GM19351 (cell line): ENCODE measurements at regions not wholly inside any gene's neighbourhood (a gene's known extent, or its start where the extent isn't known, plus 50 kb on each side); places are given as distances from the start of the nearest gene placed in this dataset.

Experiments
- ATAC-seq: cut with Tn5 transposase; IDR thresholded peaks from one replicate; pipeline ENCODE4 v1.9.1; 2021; ENCODE audit warnings: mild to moderate bottlenecking, moderate library complexity; ENCODE audit not compliant: unreplicated experiment

- peak; percentile 43 for ATAC-seq
Measured at GRCh38 chr17:68182011-68182306, 65.9 kb upstream of the AMZ2 start.

DNA sequence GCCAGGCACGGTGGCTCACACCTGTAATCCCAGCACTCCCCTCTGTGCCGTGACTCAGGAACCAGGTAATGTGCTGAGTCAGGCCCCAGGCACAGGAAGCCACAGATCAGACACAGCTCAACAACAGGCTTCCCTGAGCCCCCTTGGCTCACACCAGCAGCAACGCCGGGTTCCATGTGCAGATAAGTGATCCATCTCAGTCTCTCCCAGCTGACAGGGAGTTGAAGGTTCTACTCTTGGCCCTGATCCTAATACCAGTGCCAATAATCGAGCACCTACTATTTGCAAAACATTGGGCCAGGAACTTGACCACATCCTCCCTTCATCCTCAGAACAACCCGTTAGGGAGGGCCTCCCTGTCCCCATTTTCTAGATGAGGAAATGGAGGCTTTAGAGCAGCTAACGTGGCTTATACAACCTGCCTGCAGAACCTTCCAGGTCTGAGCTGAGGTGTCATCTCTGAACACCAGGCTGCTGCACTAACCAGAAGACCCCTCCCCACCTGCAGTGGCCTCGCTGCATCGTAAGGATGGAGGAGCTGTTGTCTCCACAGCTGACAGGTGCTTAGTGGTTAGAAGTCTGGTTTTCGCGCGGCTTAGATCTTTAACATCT lies 64.8 kb upstream of the AMZ2 start:
- ATAC-seq: peak; percentile 41

GRCh38 chr17:68184141-68184571 lies 63.7 kb upstream of the AMZ2 start:
- ATAC-seq: no peak

DNA sequence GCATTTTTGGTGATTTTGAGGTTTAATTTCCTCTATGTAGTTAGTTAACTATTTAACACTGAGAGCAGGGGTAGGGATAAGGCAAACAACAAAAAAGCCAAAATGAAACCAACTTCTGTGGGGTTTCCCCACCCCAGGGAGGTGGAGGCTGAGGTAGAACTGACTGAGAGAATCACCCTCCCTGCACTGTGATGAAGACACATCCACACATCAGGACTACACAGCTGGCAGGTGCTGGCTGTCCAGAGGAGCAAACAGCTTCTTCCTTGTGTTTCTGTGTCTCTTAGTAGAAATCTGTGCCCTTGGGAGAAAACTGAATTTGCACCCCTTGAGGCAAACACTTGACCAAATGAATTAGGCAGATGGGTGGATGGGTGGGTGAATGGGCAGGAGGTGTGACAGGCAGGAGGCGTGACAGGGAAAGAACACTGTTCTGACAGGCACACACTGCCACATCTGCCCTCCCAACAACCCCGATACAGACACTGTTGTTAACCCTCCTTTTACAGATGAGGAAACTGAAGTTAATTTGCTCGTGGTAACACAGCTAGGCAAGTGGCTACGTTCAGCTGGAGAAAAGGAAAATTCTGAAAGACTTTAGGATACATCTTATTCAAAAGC lies 62.9 kb upstream of the AMZ2 start:
- peak; percentile 52 for ATAC-seq

DNA sequence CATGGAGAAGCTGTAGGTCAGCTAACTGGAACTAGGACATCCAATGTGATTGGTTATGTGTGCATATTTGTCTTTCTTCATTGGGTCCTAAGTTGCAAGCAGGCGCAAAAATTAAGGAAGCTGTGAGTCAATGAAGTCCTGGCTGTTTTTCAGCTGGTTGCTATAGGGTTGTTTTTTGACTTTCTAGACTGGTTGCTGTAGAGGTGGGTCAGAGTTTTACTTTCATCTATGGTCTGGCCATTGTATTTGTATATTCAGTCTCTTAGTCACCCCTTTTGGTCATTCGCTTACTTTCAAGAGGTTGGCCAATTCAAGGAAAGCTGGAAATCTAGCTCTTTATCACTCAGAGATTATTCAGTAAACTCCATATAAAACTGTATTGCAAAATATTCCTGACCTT lies 62.0 kb upstream of the AMZ2 start:
- no peak for ATAC-seq

- no peak for ATAC-seq
Measured at GRCh38 chr17:68190495-68190894, 57.3 kb upstream of the AMZ2 start.

DNA sequence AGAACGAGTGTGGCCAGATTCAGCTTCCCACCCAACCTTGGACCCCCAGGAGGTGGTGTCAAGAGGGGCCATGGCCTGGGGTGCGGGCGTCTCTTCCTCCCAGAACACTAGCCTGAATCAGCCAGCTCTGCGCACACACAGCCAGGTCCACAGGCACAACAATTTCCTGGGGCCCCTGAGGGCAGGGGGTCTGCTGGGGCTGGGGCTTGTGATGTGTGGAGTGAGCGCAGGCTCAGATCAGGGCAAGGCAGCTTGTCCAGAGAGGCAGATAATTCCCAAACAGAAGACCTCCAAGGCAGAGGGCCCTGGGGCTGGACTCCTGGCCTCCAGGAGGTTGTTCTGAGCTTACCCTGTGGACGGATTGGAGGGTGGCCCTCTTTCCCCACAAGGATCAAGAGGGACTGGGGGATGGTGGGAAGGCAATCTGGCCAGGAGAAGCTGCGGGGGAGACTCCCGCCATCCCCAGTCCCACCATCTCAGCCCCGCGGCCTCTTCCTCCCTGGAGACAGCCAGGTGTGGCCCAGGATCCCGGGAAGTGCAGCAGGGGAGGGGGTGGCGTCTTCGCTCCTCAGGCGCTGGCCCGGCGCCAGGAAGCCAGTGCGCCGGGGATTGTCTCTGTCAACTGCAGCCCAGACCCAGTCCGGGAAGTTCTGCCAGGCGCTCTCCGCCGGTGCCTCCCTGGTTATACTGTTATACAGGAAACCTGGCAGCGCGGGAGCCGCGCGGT lies 52.0 kb upstream of the AMZ2 start:
- no peak for ATAC-seq

- no peak for ATAC-seq
Measured at GRCh38 chr17:68196394-68197090, 51.3 kb upstream of the AMZ2 start.

DNA sequence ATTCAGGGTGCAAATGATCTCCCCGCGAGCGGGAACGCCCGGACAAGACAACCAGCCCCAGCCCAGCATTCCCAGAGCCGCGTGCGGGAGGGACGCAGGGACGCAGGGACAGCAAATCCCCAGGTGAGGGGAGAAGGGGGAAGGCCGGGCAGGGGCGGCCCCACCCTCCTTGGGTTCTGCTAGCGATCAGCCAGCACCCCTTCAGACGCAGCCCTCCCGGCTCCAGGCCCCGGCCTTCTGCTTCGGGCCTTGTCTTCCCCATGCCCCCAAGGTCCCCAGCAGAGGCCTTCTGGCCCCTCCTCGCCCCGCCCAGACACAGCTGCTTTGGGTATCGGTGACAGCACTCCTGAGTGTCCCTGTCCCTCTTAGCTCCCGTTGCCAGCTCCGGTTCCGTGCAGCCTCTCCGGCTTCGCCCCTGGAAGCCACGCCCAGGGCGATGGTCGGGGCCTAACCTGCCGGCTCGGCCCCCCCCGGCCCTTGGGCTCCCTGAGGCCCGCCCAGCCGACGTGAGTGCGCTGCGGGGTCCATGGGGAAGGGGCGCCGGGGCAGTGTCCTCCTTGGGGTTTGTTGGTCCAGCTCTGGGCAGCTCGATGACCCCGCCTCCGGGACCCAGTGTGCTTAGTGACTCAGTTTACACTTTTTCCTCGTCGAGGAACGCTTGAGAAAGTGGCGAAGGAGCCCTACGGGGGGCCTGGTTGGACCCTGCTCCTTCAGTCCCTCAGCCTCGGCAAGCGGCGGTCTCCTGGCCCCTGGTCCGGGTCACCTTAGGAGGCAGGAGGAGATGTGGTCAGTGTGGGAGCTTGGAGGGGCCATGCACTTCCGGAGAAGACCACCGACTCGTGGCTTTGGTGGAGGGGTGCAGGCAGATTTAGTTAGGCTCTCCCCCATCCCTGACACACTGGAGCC lies 50.5 kb upstream of the AMZ2 start:
- ATAC-seq: no peak

GRCh38 chr17:68197997-68198930 lies 49.6 kb upstream of the AMZ2 start:
- ATAC-seq: no peak
